ENCODE measurements at regions not wholly inside any gene's neighbourhood (a gene's known extent, or its start where the extent isn't known, plus 50 kb on each side); places are given as distances from the start of the nearest gene placed in this dataset.

DNA sequence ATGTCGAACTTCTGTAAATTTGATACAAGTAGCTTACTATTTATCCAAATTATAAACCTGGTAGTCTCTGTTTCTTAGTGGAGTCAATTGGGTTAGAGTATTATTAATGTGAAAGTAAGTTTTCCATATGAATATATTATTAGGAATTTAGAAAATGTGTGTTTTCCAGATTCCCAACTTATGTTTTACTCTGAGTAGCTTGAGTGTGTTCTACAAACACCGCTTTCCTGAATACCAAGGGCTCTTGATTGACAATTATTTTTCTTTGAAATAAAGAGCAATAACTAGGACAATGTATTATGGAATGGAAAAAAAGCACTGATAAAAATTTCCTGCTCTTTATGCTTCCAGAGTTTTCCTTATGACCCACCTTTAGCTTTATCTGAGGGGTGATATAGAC, 233.6 kb downstream of the POSTN start:
- TF ChIP-seq, protein P1, sequence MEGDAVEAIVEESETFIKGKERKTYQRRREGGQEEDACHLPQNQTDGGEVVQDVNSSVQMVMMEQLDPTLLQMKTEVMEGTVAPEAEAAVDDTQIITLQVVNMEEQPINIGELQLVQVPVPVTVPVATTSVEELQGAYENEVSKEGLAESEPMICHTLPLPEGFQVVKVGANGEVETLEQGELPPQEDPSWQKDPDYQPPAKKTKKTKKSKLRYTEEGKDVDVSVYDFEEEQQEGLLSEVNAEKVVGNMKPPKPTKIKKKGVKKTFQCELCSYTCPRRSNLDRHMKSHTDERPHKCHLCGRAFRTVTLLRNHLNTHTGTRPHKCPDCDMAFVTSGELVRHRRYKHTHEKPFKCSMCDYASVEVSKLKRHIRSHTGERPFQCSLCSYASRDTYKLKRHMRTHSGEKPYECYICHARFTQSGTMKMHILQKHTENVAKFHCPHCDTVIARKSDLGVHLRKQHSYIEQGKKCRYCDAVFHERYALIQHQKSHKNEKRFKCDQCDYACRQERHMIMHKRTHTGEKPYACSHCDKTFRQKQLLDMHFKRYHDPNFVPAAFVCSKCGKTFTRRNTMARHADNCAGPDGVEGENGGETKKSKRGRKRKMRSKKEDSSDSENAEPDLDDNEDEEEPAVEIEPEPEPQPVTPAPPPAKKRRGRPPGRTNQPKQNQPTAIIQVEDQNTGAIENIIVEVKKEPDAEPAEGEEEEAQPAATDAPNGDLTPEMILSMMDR (IDR thresholded peaks at IDR 0.05) = no peak
- TF ChIP-seq POLR2A (IDR thresholded peaks at IDR 0.05) = no peak

Data from right lobe of liver (tissue), 4 donors.